Heart right ventricle (tissue), 16 donors: ENCODE measurements at regions not wholly inside any gene's neighbourhood (a gene's known extent, or its start where the extent isn't known, plus 50 kb on each side); places are given as distances from the start of the nearest gene placed in this dataset.

Source experiments
- ATAC-seq, 8 donors: fragments of 200-7000 bp; cut with Tn5 transposase; one replicate each; pipeline ENCODE4 v1.9.1; 2020; ENCODE audit warnings: mild to moderate bottlenecking in 8 of 8, moderate library complexity in 8 of 8, moderate number of reproducible peaks in 1 of 8
- DNase-seq, 2 donors: peaks; one replicate each; pipeline ENCODE4 v3.0.0-alpha.2; 2020
- H3K27ac ChIP-seq, 10 donors: fragments of 200-600 bp; sonication (generic) in 2 of 10; one replicate each; pipeline versions ENCODE4 v1.5.0 to v1.8.0; 2020 to 2022; ENCODE audit warnings: mild to moderate bottlenecking in 3 of 10
- H3K27me3 ChIP-seq, 7 donors: fragments of 200-600 bp; one replicate each; pipeline ENCODE4 v1.8.0; 2021 to 2022; ENCODE audit warnings: mild to moderate bottlenecking in 2 of 7
- H3K36me3 ChIP-seq, 9 donors: fragments of 200-600 bp; sonication (generic) in 1 of 9; one replicate each; pipeline versions ENCODE4 v1.5.0 to v1.8.0; 2020 to 2022; ENCODE audit warnings: mild to moderate bottlenecking in 2 of 9
- H3K4me1 ChIP-seq, 9 donors: fragments of 200-600 bp; sonication (generic) in 1 of 9; one replicate each; pipeline versions ENCODE4 v1.5.0 to v1.8.0; 2020 to 2022; ENCODE audit warnings: mild to moderate bottlenecking in 4 of 9
- H3K4me3 ChIP-seq, 10 donors: fragments of 200-600 bp; sonication (generic) in 2 of 10; one replicate each; pipeline versions ENCODE4 v1.5.0 to v1.8.0; 2020 to 2022; ENCODE audit warnings: mild to moderate bottlenecking in 7 of 10, moderate library complexity in 2 of 10
- H3K9me3 ChIP-seq, 11 donors: fragments of 200-600 bp in 10 of 11; sonication (generic) in 2 of 11; one replicate each; pipeline versions ENCODE4 v1.5.0 to v1.8.0; 2013 to 2022; ENCODE audit warnings: mild to moderate bottlenecking in 2 of 11, control low read depth in 1 of 11, moderate library complexity in 1 of 11
- CTCF ChIP-seq, 9 donors: fragments of 200-600 bp; sonication (generic) in 2 of 9; IDR thresholded peaks; one replicate each; pipeline versions ENCODE4 v1.5.0 to v1.8.0; 2021 to 2022; ENCODE audit warnings: antibody characterized with exemption in 9 of 9, mild to moderate bottlenecking in 5 of 9, moderate library complexity in 1 of 9
- WGBS, 2 donors: extraction: QIAGEN DNeasy Blood & Tissue Kit; methylation state at CpG; one replicate each; pipeline ENCODE4 v1.1.7; 2013; ENCODE audit warnings: inconsistent platforms in 1 of 2; 5-methylcytosine and 5-hydroxymethylcytosine counted together
- intact Hi-C, 10 donors: fragments of 100-400 bp; cut with DNase I; formaldehyde crosslinking; loops; one replicate each; pipeline versions ENCODE4 v1.11.1 to v1.14.2; 2022
- donor health status: Arrhythmogenic right ventricular cardiomyopathy.
- donor health status: ischemic (EF 13 %, LVEDD 7.1; RV severe dilation, severe dysfunction).
- donor health status: healthy with polysubstance abuse.
- donor health status: DM: no; HTN: yes; CAD: no.
- donor health status: DM: no; HTN: no; CAD: no.
- donor health status: ischemic (EF 25% LVEDD 6.9; RV normal size, moderate dysfunction).
- donor health status: ischemic (EF 25% LVEDD 5.7; RV mildly dilated, moderate dysfunction).
- donor health status: healthy.
- donor health status: DM: yes; HTN: yes; CAD: no.
- donor health status: Ischemic cardiomyopathy.
- donor health status: ischemic (EF 35%, LVEDD 5.7; RV mildly dilated, moderate dysfunction).
- donor health status: nonischemic (EF 11% LVEDD 7.7; RV severe dilation, severe dysfunction).
- donor health status: DM: yes; HTN: yes; CAD: no.
- donor health status: PGD.
- donor health status: ischemic (EF 29% LVEDD 5.4; RV normal size, mild dysfunction).
- donor health status: nonischemic (EF 23%, LVEDD 6.1; RV moderate dilation, normal function).

GRCh38 chr5:89878140-89879132 lies 531.1 kb downstream of the CETN3 start:
- no peaks in the 10 kb centered on the region for H3K4me1 ChIP-seq
- no peaks in the 10 kb centered on the region for H3K27me3 ChIP-seq
- H3K27ac ChIP-seq = no peak overlapping the region
- H3K36me3 ChIP-seq = no peaks in the 10 kb centered on the region
- no peak for TF ChIP-seq CTCF (IDR thresholded peaks at IDR 0.05)
- no peak for ATAC-seq
- WGBS, 2 donors = 86 to 88% methylated on average over 9 of the region's 9 CpGs
- H3K4me3 ChIP-seq = no peak overlapping the region
- no peak for DNase-seq
- intact Hi-C loops = no loop called here
- H3K9me3 ChIP-seq = peaks cover 0 to 18% (median 0%) of the 10 kb centered on the region in 11 donors

- Histone ChIP-seq H3K27me3 (no peaks in the 10 kb centered on the region), H3K27ac (no peak overlapping the region), H3K36me3 (no peaks in the 10 kb centered on the region), H3K9me3 (peaks cover 0 to 9% (median 0%) of the 10 kb centered on the region in 11 donors), H3K4me3 (peak overlapping the region in 2 of 10 donors; percentile 3 to 18), H3K4me1 (peaks cover 0 to 7% (median 0%) of the 10 kb centered on the region in 9 donors)
- DNase-seq = no peak
- intact Hi-C loops = no loop called here
- no peak for ATAC-seq
- 54 to 55% methylated on average over 2 of the region's 2 CpGs for WGBS, 2 donors
- TF ChIP-seq CTCF (IDR thresholded peaks at IDR 0.05) = no peak
These were observed 537.6 kb downstream of the CETN3 start for GRCh38 chr5:89871906-89872305.

GRCh38 chr5:89869346-89869745 lies 540.2 kb downstream of the CETN3 start:
- ATAC-seq (no peak), DNase-seq (no peak)
- no peak for TF ChIP-seq CTCF (IDR thresholded peaks at IDR 0.05)
- H3K27me3 ChIP-seq = no peaks in the 10 kb centered on the region
- H3K4me1 ChIP-seq = peaks cover 0 to 7% (median 0%) of the 10 kb centered on the region in 9 donors
- intact Hi-C loops = no loop called here
- 95 to 98% methylated on average over 2 of the region's 2 CpGs for WGBS, 2 donors
- no peak overlapping the region for H3K4me3 ChIP-seq
- peaks cover 0 to 4% (median 0%) of the 10 kb centered on the region in 11 donors for H3K9me3 ChIP-seq
- H3K27ac ChIP-seq = no peak overlapping the region
- H3K36me3 ChIP-seq = no peaks in the 10 kb centered on the region

GRCh38 chr5:89866410-89866809 lies 543.1 kb downstream of the CETN3 start:
- Histone ChIP-seq H3K9me3 (no peaks in the 10 kb centered on the region), H3K27ac (no peak overlapping the region), H3K36me3 (no peaks in the 10 kb centered on the region), H3K4me1 (no peaks in the 10 kb centered on the region), H3K27me3 (no peaks in the 10 kb centered on the region), H3K4me3 (no peak overlapping the region)
- no peak for TF ChIP-seq CTCF (IDR thresholded peaks at IDR 0.05)
- 63 to 64% methylated on average over 3 of the region's 3 CpGs for WGBS, 2 donors
- intact Hi-C loops = no loop called here
- DNase-seq (no peak), ATAC-seq (no peak)
